GM21786 (cell line): ENCODE measurements at regions not wholly inside any gene's neighbourhood (a gene's known extent, or its start where the extent isn't known, plus 50 kb on each side); places are given as distances from the start of the nearest gene placed in this dataset.

ENCODE experiments used
- ATAC-seq: cut with Tn5 transposase; IDR thresholded peaks from one replicate; pipeline ENCODE4 v1.9.1; 2021; ENCODE audit not compliant: unreplicated experiment

GRCh38 chr22:47631571-47632102, 869.2 kb downstream of the TBC1D22A start:
- no peak for ATAC-seq

GRCh38 chr22:47630741-47631534, 868.5 kb downstream of the TBC1D22A start:
- ATAC-seq, result no peak

GRCh38 chr22:47629791-47630655, 867.6 kb downstream of the TBC1D22A start:
- ATAC-seq, result no peak

DNA sequence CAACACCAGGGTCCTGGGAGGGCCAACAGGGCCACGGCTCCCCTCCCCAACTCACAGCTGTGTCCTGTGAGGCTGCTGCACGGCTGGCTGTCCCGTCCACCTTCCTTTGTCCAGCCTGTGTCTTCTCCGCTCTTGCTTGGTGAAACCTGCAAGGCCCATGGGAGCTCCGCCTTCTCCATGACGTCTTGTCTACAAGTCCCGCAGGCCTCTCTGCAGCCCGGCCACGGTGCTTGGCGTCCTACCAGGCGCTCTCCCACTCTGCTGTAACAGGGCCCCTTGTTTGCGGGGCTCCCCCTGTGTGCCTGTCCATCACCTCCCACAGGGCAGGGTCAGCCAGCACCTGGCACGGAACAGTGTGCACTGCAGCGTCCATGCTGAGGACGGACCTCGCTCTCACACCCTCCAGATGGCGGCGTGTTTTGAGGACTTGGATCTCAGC, 866.8 kb downstream of the TBC1D22A start:
- ATAC-seq, result no peak

- no peak for ATAC-seq
Observed at GRCh38 chr22:47628477-47629272, 866.2 kb downstream of the TBC1D22A start.

- no peak for ATAC-seq
Observed at GRCh38 chr22:47627556-47628253, 865.3 kb downstream of the TBC1D22A start.

- no peak for ATAC-seq
Observed at GRCh38 chr22:47626428-47627390, 864.3 kb downstream of the TBC1D22A start.

DNA sequence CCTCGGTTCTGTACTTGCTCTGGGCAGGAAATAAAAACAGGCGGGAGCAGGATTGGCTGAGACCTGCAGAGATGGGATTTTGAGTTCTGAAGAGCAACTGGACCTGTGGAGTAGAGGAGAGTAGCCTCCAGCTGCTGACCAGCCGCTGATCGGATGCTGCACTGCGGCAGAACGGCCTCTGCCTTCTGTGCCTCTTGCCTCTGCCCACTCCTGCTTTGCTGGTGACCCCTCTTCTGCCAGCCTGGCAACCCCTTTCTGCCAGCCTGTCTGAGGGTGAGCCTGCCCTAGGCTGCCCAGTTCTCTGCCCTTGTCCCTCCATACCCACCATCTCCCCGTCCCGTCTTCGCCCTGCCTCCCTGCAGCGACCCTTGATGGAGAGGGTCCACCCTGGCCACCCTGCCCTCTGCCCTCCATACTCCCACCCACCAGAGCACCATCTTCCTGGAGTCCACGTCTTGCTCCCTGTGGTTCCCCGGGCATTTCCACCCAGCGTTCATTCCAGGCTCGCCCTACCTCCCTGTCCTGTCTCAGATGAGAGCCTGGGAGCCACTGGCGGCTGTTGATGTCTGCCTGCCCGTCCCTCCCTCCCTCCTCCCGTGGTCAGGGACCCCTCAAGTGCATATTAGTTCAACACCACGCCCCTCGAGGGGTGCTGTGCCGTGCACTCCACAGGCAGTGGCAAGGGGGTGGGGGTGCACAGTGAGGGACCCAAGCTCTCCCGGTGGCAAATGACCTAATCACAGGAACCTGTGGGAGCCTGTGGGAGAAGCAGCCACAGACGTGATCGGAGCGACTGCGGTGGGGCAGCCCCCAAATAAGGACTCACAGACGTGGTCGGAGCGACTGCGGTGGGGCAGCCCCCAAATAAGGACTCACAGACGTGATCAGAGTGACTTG, 863.3 kb downstream of the TBC1D22A start:
- no peak for ATAC-seq

GRCh38 chr22:47625013-47625385, 862.5 kb downstream of the TBC1D22A start:
- ATAC-seq, result no peak

- no peak for ATAC-seq
Observed at GRCh38 chr22:47624252-47625012, 862.0 kb downstream of the TBC1D22A start.

GRCh38 chr22:47623763-47624148, 861.3 kb downstream of the TBC1D22A start:
- ATAC-seq, result no peak

- ATAC-seq, result no peak
Observed at GRCh38 chr22:47623066-47623762, 860.8 kb downstream of the TBC1D22A start.

- no peak for ATAC-seq
Observed at GRCh38 chr22:47622541-47622940, 860.1 kb downstream of the TBC1D22A start.

GRCh38 chr22:47621253-47621652, 858.8 kb downstream of the TBC1D22A start:
- no peak for ATAC-seq

DNA sequence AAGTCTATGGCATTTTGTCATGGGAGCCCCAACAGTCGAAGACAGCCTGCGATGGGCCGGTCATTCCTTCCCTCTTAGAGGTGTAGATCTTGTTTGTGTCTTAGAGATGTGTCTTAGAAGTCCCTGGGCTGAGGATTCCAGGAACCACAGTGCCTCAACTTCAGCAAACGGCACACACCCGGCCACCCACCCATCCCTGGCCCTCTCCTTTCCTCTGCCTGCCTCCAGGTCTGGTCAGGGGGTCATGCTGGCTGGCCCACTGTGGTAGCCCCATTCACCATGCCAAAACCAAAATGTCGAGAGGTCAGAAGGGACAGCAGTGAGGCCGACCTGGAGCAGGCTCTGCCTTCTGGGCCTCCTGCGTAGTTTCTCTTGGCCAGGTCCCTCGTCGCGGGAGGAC, 857.9 kb downstream of the TBC1D22A start:
- no peak for ATAC-seq

DNA sequence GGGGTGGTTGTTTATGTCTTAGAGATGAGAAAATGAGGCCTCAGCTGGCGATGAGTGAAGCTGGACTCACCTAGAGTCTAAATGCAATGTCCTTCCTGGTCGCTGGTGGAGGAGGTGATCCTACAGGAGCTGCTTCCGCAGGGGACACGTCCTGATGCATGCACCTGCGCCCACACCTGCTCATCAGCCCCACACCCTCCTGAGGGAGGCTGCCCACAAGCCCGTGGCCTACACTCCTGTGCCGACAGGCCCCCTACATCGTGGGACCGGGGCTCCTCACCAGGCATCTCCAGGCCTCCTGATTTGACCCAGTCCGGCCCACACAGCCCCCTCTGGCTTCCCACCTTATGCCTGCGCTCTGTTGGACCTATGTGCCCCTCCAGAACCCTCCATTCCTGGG, 857.2 kb downstream of the TBC1D22A start:
- no peak for ATAC-seq
